ENCODE measurements at regions not wholly inside any gene's neighbourhood (a gene's known extent, or its start where the extent isn't known, plus 50 kb on each side); places are given as distances from the start of the nearest gene placed in this dataset.

- H3K36me3 Mint-ChIP-seq (ENCODE audit: unreplicated experiment) = peaks cover 30% of the 10 kb centered on the region
- H3K9me3 Mint-ChIP-seq (ENCODE audit: unreplicated experiment) = peaks cover 15% of the 10 kb centered on the region
- H3K27ac Mint-ChIP-seq (ENCODE audit: unreplicated experiment) = no peak overlapping the region
- H3K4me1 Mint-ChIP-seq (ENCODE audit: low read depth, unreplicated experiment) = no peaks in the 10 kb centered on the region
- DNase-seq = no peak
- no peak overlapping the region for H3K4me3 Mint-ChIP-seq (ENCODE audit: unreplicated experiment)
- H3K27me3 Mint-ChIP-seq (ENCODE audit: unreplicated experiment) = peaks cover 9% of the 10 kb centered on the region
- TF ChIP-seq CTCF (IDR thresholded peaks at IDR 0.05; ENCODE audit: partially characterized antibody, unreplicated experiment) = no peak
Observed at GRCh38 chr15:62269504-62269903, 104.4 kb upstream of the C2CD4B start.

- Mint-ChIP-seq H3K4me3 (ENCODE audit: unreplicated experiment) (no peak overlapping the region), H3K4me1 (ENCODE audit: low read depth, unreplicated experiment) (no peaks in the 10 kb centered on the region), H3K9me3 (ENCODE audit: unreplicated experiment) (peaks cover 14% of the 10 kb centered on the region), H3K27me3 (ENCODE audit: unreplicated experiment) (peaks cover 9% of the 10 kb centered on the region), H3K27ac (ENCODE audit: unreplicated experiment) (no peak overlapping the region), H3K36me3 (ENCODE audit: unreplicated experiment) (peaks cover 35% of the 10 kb centered on the region)
- TF ChIP-seq CTCF (IDR thresholded peaks at IDR 0.05; ENCODE audit: partially characterized antibody, unreplicated experiment) = no peak
- no peak for DNase-seq
Observed at GRCh38 chr15:62270216-62270921, 105.3 kb upstream of the C2CD4B start.

GRCh38 chr15:62272290-62272689 lies 107.2 kb upstream of the C2CD4B start:
- DNase-seq = no peak
- peaks cover 9% of the 10 kb centered on the region for H3K27me3 Mint-ChIP-seq (ENCODE audit: unreplicated experiment)
- H3K27ac Mint-ChIP-seq (ENCODE audit: unreplicated experiment) = no peak overlapping the region
- H3K9me3 Mint-ChIP-seq (ENCODE audit: unreplicated experiment) = peaks cover 13% of the 10 kb centered on the region
- TF ChIP-seq CTCF (IDR thresholded peaks at IDR 0.05; ENCODE audit: partially characterized antibody, unreplicated experiment) = no peak
- H3K4me1 Mint-ChIP-seq (ENCODE audit: low read depth, unreplicated experiment) = no peaks in the 10 kb centered on the region
- no peak overlapping the region for H3K4me3 Mint-ChIP-seq (ENCODE audit: unreplicated experiment)
- peaks cover 30% of the 10 kb centered on the region for H3K36me3 Mint-ChIP-seq (ENCODE audit: unreplicated experiment)

GRCh38 chr15:62275831-62276230 lies 110.7 kb upstream of the C2CD4B start:
- H3K27me3 Mint-ChIP-seq (ENCODE audit: unreplicated experiment) = peaks cover 2% of the 10 kb centered on the region
- no peak overlapping the region for H3K4me3 Mint-ChIP-seq (ENCODE audit: unreplicated experiment)
- peaks cover 2% of the 10 kb centered on the region for H3K9me3 Mint-ChIP-seq (ENCODE audit: unreplicated experiment)
- no peak for DNase-seq
- no peak overlapping the region for H3K27ac Mint-ChIP-seq (ENCODE audit: unreplicated experiment)
- H3K4me1 Mint-ChIP-seq (ENCODE audit: low read depth, unreplicated experiment) = peaks cover 6% of the 10 kb centered on the region
- TF ChIP-seq CTCF (IDR thresholded peaks at IDR 0.05; ENCODE audit: partially characterized antibody, unreplicated experiment) = no peak
- peaks cover 8% of the 10 kb centered on the region for H3K36me3 Mint-ChIP-seq (ENCODE audit: unreplicated experiment)

GRCh38 chr15:62277816-62278394 lies 112.8 kb upstream of the C2CD4B start:
- Mint-ChIP-seq H3K4me1 (ENCODE audit: low read depth, unreplicated experiment) (peaks cover 8% of the 10 kb centered on the region), H3K27ac (ENCODE audit: unreplicated experiment) (no peak overlapping the region), H3K4me3 (ENCODE audit: unreplicated experiment) (no peak overlapping the region), H3K9me3 (ENCODE audit: unreplicated experiment) (no peaks in the 10 kb centered on the region), H3K36me3 (ENCODE audit: unreplicated experiment) (peaks cover 6% of the 10 kb centered on the region), H3K27me3 (ENCODE audit: unreplicated experiment) (no peaks in the 10 kb centered on the region)
- no peak for TF ChIP-seq CTCF (IDR thresholded peaks at IDR 0.05; ENCODE audit: partially characterized antibody, unreplicated experiment)
- DNase-seq = no peak

Measured in glutamatergic neuron (in vitro differentiated cells).